ENCODE measurements at regions not wholly inside any gene's neighbourhood (a gene's known extent, or its start where the extent isn't known, plus 50 kb on each side); places are given as distances from the start of the nearest gene placed in this dataset.

DNA sequence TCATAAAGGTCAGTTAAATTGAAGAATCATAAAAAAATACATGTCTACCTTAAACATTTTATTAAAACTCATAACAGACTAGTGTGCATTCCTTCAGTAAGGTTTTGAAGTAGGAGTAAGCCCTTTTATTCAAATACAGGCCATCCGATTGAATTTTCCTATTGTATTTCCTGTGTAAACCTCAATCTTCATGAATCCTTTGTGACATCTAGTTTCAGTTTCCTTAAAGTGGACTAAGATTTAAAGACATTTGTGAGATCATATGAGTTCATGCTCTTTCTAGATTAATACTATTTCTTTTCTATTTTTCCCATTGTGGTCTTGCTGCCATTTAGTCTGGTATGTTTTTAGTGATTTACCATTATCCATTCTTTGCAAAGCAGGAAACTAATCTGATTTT lies 644.7 kb upstream of the BOD1L1 start:
- Mint-ChIP-seq H3K4me3 (ENCODE audit: unreplicated experiment) (no peak overlapping the region), H3K27ac (ENCODE audit: unreplicated experiment) (no peak overlapping the region), H3K4me1 (ENCODE audit: unreplicated experiment) (no peaks in the 10 kb centered on the region)

DNA sequence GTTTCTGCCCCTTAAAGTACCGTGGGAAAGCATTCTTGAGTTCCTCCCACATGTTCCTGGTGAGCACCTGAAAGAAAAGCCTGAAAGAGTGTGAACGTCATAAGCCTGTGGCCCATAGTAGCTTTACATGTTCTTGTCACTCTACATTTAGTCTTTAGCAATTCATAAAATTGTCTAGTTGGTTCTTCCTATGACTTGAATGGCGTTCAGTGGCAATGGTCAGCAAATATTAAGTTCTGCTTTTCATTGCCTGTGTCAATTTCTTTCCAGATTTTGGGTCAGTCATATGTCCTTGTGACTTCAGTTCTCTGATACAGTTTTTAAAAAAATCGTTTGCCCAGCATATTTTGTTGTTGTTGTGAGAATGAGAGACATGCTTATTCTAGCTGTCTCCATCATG lies 650.0 kb upstream of the BOD1L1 start:
- Mint-ChIP-seq H3K36me3 (ENCODE audit: unreplicated experiment) (no peaks in the 10 kb centered on the region), H3K4me3 (ENCODE audit: unreplicated experiment) (no peak overlapping the region), H3K4me1 (ENCODE audit: unreplicated experiment) (no peaks in the 10 kb centered on the region), H3K27me3 (ENCODE audit: unreplicated experiment) (peaks cover 62% of the 10 kb centered on the region), H3K27ac (ENCODE audit: unreplicated experiment) (no peak overlapping the region), H3K9me3 (ENCODE audit: unreplicated experiment) (peaks cover 14% of the 10 kb centered on the region)
- TF ChIP-seq, protein P1, sequence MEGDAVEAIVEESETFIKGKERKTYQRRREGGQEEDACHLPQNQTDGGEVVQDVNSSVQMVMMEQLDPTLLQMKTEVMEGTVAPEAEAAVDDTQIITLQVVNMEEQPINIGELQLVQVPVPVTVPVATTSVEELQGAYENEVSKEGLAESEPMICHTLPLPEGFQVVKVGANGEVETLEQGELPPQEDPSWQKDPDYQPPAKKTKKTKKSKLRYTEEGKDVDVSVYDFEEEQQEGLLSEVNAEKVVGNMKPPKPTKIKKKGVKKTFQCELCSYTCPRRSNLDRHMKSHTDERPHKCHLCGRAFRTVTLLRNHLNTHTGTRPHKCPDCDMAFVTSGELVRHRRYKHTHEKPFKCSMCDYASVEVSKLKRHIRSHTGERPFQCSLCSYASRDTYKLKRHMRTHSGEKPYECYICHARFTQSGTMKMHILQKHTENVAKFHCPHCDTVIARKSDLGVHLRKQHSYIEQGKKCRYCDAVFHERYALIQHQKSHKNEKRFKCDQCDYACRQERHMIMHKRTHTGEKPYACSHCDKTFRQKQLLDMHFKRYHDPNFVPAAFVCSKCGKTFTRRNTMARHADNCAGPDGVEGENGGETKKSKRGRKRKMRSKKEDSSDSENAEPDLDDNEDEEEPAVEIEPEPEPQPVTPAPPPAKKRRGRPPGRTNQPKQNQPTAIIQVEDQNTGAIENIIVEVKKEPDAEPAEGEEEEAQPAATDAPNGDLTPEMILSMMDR (IDR thresholded peaks at IDR 0.05), result no peak
- no peak for DNase-seq (ENCODE audit: extremely low spot score, unreplicated experiment)

More for the DNA sequence above, 644.7 kb upstream of the BOD1L1 start:
- Mint-ChIP-seq H3K9me3 (ENCODE audit: unreplicated experiment) (peaks cover 14% of the 10 kb centered on the region), H3K27me3 (ENCODE audit: unreplicated experiment) (peaks cover 31% of the 10 kb centered on the region), H3K36me3 (ENCODE audit: unreplicated experiment) (no peaks in the 10 kb centered on the region)
- no peak for DNase-seq (ENCODE audit: extremely low spot score, unreplicated experiment)
- TF ChIP-seq, protein P1 (IDR thresholded peaks at IDR 0.05), result no peak

DNA sequence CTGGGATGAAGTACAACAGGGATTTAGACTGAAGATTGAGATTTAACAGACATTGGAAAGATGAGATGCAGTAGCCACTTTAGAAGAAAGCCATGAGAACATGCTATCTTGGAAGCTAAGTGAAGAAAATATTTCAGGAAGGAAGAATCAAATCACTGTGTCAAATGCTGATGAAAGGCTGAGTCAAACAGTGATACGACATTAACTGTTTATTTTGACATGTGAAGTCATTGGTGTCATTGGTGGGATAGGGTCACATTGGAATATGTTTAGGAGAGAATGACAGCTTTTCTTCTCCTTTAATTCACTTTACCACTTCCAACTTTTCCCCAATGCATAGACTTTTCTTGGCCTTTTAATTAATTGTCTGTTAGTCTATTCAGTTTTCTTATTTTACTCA lies 653.0 kb upstream of the BOD1L1 start:
- peaks cover 56% of the 10 kb centered on the region for H3K27me3 Mint-ChIP-seq (ENCODE audit: unreplicated experiment)
- peaks cover 7% of the 10 kb centered on the region for H3K9me3 Mint-ChIP-seq (ENCODE audit: unreplicated experiment)
- no peak for DNase-seq (ENCODE audit: extremely low spot score, unreplicated experiment)
- no peak overlapping the region for H3K4me3 Mint-ChIP-seq (ENCODE audit: unreplicated experiment)
- TF ChIP-seq, protein P1 (IDR thresholded peaks at IDR 0.05), result no peak
- no peaks in the 10 kb centered on the region for H3K36me3 Mint-ChIP-seq (ENCODE audit: unreplicated experiment)
- no peaks in the 10 kb centered on the region for H3K4me1 Mint-ChIP-seq (ENCODE audit: unreplicated experiment)
- H3K27ac Mint-ChIP-seq (ENCODE audit: unreplicated experiment), result no peak overlapping the region

DNA sequence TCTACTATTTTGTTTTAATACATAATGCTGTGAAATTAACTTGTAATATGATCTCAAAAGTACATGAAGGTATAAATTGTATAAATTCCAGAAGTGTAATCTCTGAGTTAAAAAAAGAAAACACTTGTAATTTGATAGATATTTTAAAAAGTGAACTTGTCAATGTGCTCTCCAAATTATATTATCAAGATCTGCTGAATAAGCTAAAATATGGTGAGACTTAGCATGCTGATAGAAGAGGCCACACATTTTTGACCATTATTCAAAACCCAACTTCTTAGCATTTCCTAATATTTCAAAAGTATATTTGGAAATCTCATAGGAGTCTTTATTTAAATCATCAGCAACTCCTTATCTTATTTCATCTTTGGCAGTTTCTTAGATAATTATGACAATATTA lies 657.1 kb upstream of the BOD1L1 start:
- H3K27me3 Mint-ChIP-seq (ENCODE audit: unreplicated experiment), result peaks cover 45% of the 10 kb centered on the region
- no peak overlapping the region for H3K27ac Mint-ChIP-seq (ENCODE audit: unreplicated experiment)
- H3K4me1 Mint-ChIP-seq (ENCODE audit: unreplicated experiment), result peaks cover 2% of the 10 kb centered on the region
- H3K9me3 Mint-ChIP-seq (ENCODE audit: unreplicated experiment), result peaks cover 6% of the 10 kb centered on the region
- H3K4me3 Mint-ChIP-seq (ENCODE audit: unreplicated experiment), result no peak overlapping the region
- TF ChIP-seq, protein P1 (IDR thresholded peaks at IDR 0.05), result no peak
- H3K36me3 Mint-ChIP-seq (ENCODE audit: unreplicated experiment), result peaks cover 2% of the 10 kb centered on the region
- DNase-seq (ENCODE audit: extremely low spot score, unreplicated experiment), result no peak

DNA sequence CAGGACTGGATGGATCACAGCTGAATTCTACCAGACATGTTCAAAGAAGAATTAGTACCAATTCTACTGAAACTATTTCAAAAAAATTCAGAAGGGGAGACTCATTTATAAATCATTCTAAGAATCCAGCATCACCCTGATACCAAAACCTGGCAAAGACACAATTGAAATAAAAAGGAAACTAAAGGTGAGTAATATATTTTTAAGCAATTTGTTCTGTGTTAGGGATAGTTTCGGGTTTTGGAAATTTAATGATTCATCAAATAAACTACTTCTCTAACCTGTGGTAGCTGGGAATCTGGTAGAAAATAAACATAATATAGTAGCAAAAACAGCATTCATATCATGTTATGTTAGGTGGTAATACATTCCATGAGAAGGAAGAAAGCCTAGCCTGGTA lies 662.2 kb upstream of the BOD1L1 start:
- Mint-ChIP-seq H3K4me3 (ENCODE audit: unreplicated experiment) (no peak overlapping the region), H3K27me3 (ENCODE audit: unreplicated experiment) (peaks cover 29% of the 10 kb centered on the region)
- DNase-seq (ENCODE audit: extremely low spot score, unreplicated experiment), result no peak

More for the DNA sequence above, 662.2 kb upstream of the BOD1L1 start:
- Mint-ChIP-seq H3K4me1 (ENCODE audit: unreplicated experiment) (peaks cover 7% of the 10 kb centered on the region), H3K27ac (ENCODE audit: unreplicated experiment) (no peak overlapping the region), H3K36me3 (ENCODE audit: unreplicated experiment) (peaks cover 2% of the 10 kb centered on the region), H3K9me3 (ENCODE audit: unreplicated experiment) (peaks cover 6% of the 10 kb centered on the region)
- TF ChIP-seq, protein P1 (IDR thresholded peaks at IDR 0.05), result no peak
